Loucy (cell line): ENCODE measurements at regions not wholly inside any gene's neighbourhood (a gene's known extent, or its start where the extent isn't known, plus 50 kb on each side); places are given as distances from the start of the nearest gene placed in this dataset.

ENCODE experiments used
- H2AFZ ChIP-seq: fragments of 200-600 bp; sonication (generic); 2 replicates; pipeline ENCODE4 v1.6.0; 2016; ENCODE audit warnings: antibody characterized with exemption, mild to moderate bottlenecking, low read length, moderate library complexity
- H3F3A ChIP-seq: fragments of 200-600 bp; 2 replicates; pipeline ENCODE4 v1.6.0; 2016; ENCODE audit warnings: antibody characterized with exemption, low read depth, mild to moderate bottlenecking
- H3K27me3 ChIP-seq: fragments of 200-600 bp; sonication (generic); 2 replicates; pipeline ENCODE4 v1.6.1; 2014; ENCODE audit warnings: low read length, mild to moderate bottlenecking; ENCODE audit not compliant: insufficient read depth, poor library complexity, severe bottlenecking
- H3K36me3 ChIP-seq: fragments of 200-600 bp; sonication (generic); 2 replicates; pipeline ENCODE4 v1.6.1; 2016; ENCODE audit warnings: low read length; ENCODE audit not compliant: insufficient read depth
- H3K4me1 ChIP-seq: fragments of 200-600 bp; sonication (generic); 2 replicates; pipeline ENCODE4 v1.5.1; 2014; ENCODE audit warnings: low read length, mild to moderate bottlenecking; ENCODE audit not compliant: insufficient read depth, poor library complexity, severe bottlenecking
- H3K4me2 ChIP-seq: fragments of 200-600 bp; sonication (generic); 2 replicates; pipeline ENCODE4 v1.6.0; 2014; ENCODE audit warnings: antibody characterized with exemption, low read length, low read depth, mild to moderate bottlenecking; ENCODE audit not compliant: poor library complexity, severe bottlenecking
- H3K4me3 ChIP-seq: fragments of 200-600 bp; sonication (generic); 2 replicates; pipeline ENCODE4 v1.5.1; 2014; ENCODE audit warnings: low read length, mild to moderate bottlenecking, mixed read lengths; ENCODE audit not compliant: poor library complexity, severe bottlenecking
- H3K79me2 ChIP-seq: fragments of 200-600 bp; sonication (generic); 2 replicates; pipeline ENCODE4 v1.6.1; 2014; ENCODE audit warnings: low read length; ENCODE audit not compliant: insufficient read depth
- H3K9ac ChIP-seq: fragments of 200-600 bp; sonication (generic); 2 replicates; pipeline ENCODE4 v1.6.0; 2014; ENCODE audit warnings: mild to moderate bottlenecking, low read depth, low read length, moderate library complexity; ENCODE audit not compliant: poor library complexity, severe bottlenecking
- H3K9me2 ChIP-seq: fragments of 200-600 bp; sonication (generic); replicated peaks from 2 replicates; pipeline ENCODE4 v1.6.1; 2016; ENCODE audit warnings: low read depth, low read length, mixed read lengths
- H3K9me3 ChIP-seq: fragments of 200-600 bp; sonication (generic); 2 replicates; pipeline ENCODE4 v1.6.1; 2014; ENCODE audit warnings: mild to moderate bottlenecking, antibody characterized with exemption, low read length, low read depth; ENCODE audit not compliant: insufficient read depth
- H4K20me1 ChIP-seq: fragments of 200-600 bp; sonication (generic); 2 replicates; pipeline ENCODE4 v1.6.0; 2014; ENCODE audit warnings: antibody characterized with exemption, low read length, mild to moderate bottlenecking; ENCODE audit not compliant: insufficient read depth, poor library complexity, severe bottlenecking
- EZH2phosphoT487 ChIP-seq: fragments of 200-600 bp; IDR thresholded peaks from 2 replicates; pipeline ENCODE4 v1.6.1; 2018; ENCODE audit warnings: antibody characterized with exemption, mild to moderate bottlenecking, moderate library complexity, borderline replicate concordance
- TF ChIP-seq, protein P1 (sequence below): fragments of 200-600 bp; sonication (generic); conservative IDR thresholded peaks from 2 replicates; pipeline ENCODE4 v1.5.1; 2014; ENCODE audit warnings: mild to moderate bottlenecking, antibody characterized with exemption, low read length

DNA sequence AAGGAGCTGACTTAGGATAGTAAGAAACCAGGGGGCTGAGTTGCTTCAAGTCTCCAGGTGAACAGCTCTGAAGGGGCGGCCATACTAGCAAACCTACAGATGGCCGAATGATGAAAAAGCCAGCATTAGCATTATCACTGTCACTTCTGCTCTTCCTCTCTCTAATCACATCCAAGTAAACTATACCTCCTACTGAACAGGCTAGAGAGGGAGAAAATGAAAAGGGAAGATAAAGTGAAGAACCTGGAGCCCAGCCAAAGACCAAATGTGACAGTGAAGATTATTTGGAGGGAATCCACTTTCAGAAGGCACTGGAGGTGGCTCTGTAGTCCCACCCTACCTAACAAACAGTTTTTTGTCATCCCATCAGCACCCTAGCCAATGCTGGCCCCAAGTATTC, 50.4 kb upstream of the PRPS1 start:
- no peak overlapping the region for H3K4me2 ChIP-seq
- no peaks in the 10 kb centered on the region for H4K20me1 ChIP-seq
- H3K27me3 ChIP-seq = no peaks in the 10 kb centered on the region
- no peaks in the 10 kb centered on the region for H3K79me2 ChIP-seq
- H3K36me3 ChIP-seq = no peaks in the 10 kb centered on the region
- H3F3A ChIP-seq = no peaks in the 10 kb centered on the region
- H3K9me2 ChIP-seq = no peaks in the 10 kb centered on the region
- H3K9ac ChIP-seq = no peak overlapping the region
- no peaks in the 10 kb centered on the region for H3K4me1 ChIP-seq
- no peak for TF ChIP-seq EZH2phosphoT487
- TF ChIP-seq, protein P1, sequence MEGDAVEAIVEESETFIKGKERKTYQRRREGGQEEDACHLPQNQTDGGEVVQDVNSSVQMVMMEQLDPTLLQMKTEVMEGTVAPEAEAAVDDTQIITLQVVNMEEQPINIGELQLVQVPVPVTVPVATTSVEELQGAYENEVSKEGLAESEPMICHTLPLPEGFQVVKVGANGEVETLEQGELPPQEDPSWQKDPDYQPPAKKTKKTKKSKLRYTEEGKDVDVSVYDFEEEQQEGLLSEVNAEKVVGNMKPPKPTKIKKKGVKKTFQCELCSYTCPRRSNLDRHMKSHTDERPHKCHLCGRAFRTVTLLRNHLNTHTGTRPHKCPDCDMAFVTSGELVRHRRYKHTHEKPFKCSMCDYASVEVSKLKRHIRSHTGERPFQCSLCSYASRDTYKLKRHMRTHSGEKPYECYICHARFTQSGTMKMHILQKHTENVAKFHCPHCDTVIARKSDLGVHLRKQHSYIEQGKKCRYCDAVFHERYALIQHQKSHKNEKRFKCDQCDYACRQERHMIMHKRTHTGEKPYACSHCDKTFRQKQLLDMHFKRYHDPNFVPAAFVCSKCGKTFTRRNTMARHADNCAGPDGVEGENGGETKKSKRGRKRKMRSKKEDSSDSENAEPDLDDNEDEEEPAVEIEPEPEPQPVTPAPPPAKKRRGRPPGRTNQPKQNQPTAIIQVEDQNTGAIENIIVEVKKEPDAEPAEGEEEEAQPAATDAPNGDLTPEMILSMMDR = no peak
- H3K4me3 ChIP-seq = no peak overlapping the region
- no peak overlapping the region for H2AFZ ChIP-seq
- no peaks in the 10 kb centered on the region for H3K9me3 ChIP-seq
